ENCODE measurements at regions not wholly inside any gene's neighbourhood (a gene's known extent, or its start where the extent isn't known, plus 50 kb on each side); places are given as distances from the start of the nearest gene placed in this dataset.

DNA sequence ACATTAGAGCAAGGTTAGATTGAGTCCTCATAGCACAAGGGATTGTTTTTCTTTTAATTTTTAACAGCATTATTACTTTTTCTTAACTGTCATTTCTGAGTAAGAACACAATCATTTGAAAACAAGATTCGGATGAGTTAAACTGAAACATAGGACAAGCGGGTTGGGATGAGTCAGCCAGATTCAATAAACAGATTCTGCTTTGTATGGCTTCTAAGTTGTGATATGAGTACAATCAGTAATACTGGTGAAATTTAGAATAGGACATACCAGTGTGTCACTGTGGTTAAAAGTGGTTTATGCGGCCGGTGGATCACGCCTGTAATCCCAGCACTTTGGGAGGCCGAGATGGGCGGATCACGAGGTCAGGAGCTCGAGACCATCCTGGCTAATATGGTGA, 364.3 kb upstream of the CDH10 start (continued):
- no peak for TF ChIP-seq NR3C1 (CRISPR knock-in tag; conservative IDR thresholded peaks at IDR 0.05; ENCODE audit: low read depth)
- TF ChIP-seq, protein P1, sequence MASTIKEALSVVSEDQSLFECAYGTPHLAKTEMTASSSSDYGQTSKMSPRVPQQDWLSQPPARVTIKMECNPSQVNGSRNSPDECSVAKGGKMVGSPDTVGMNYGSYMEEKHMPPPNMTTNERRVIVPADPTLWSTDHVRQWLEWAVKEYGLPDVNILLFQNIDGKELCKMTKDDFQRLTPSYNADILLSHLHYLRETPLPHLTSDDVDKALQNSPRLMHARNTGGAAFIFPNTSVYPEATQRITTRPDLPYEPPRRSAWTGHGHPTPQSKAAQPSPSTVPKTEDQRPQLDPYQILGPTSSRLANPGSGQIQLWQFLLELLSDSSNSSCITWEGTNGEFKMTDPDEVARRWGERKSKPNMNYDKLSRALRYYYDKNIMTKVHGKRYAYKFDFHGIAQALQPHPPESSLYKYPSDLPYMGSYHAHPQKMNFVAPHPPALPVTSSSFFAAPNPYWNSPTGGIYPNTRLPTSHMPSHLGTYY (CRISPR knock-in tag; IDR thresholded peaks at IDR 0.05): no peak
- no peak for TF ChIP-seq OVOL2 (CRISPR knock-in tag; IDR thresholded peaks at IDR 0.05; ENCODE audit: borderline replicate concordance)
- TF ChIP-seq ZNF423 (CRISPR knock-in tag; IDR thresholded peaks at IDR 0.05): no peak
- TF ChIP-seq NR2C2 (CRISPR knock-in tag; IDR thresholded peaks at IDR 0.05): no peak
- TF ChIP-seq, protein P2, sequence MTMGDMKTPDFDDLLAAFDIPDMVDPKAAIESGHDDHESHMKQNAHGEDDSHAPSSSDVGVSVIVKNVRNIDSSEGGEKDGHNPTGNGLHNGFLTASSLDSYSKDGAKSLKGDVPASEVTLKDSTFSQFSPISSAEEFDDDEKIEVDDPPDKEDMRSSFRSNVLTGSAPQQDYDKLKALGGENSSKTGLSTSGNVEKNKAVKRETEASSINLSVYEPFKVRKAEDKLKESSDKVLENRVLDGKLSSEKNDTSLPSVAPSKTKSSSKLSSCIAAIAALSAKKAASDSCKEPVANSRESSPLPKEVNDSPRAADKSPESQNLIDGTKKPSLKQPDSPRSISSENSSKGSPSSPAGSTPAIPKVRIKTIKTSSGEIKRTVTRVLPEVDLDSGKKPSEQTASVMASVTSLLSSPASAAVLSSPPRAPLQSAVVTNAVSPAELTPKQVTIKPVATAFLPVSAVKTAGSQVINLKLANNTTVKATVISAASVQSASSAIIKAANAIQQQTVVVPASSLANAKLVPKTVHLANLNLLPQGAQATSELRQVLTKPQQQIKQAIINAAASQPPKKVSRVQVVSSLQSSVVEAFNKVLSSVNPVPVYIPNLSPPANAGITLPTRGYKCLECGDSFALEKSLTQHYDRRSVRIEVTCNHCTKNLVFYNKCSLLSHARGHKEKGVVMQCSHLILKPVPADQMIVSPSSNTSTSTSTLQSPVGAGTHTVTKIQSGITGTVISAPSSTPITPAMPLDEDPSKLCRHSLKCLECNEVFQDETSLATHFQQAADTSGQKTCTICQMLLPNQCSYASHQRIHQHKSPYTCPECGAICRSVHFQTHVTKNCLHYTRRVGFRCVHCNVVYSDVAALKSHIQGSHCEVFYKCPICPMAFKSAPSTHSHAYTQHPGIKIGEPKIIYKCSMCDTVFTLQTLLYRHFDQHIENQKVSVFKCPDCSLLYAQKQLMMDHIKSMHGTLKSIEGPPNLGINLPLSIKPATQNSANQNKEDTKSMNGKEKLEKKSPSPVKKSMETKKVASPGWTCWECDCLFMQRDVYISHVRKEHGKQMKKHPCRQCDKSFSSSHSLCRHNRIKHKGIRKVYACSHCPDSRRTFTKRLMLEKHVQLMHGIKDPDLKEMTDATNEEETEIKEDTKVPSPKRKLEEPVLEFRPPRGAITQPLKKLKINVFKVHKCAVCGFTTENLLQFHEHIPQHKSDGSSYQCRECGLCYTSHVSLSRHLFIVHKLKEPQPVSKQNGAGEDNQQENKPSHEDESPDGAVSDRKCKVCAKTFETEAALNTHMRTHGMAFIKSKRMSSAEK (CRISPR knock-in tag; IDR thresholded peaks at IDR 0.05; ENCODE audit: borderline replicate concordance): no peak

DNA sequence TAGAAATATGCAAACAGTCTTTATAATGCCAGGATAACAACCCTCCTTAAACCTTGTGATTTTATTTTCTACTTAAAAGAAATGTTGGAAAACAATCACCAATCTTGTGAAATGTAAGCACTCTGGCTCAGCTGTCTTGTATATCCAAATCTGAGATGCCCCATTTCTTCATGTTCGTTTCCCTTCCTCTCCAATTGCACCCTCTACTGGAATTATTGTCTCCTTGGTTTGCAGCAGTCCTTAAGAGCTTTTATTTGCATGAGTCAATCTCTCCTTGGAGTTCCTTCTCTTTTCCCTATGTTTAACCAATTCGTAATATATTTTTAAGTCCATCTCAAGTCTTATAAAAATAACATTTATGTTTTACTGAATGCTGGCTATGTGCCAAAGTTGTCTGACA, 362.0 kb upstream of the CDH10 start:
- H3K27ac Mint-ChIP-seq: no peak overlapping the region
- POLR2A ChIA-PET: no interaction called here
- no peak for TF ChIP-seq ZBTB21 (CRISPR knock-in tag; IDR thresholded peaks at IDR 0.05; ENCODE audit: borderline replicate concordance)
- TF ChIP-seq ZNF416 (CRISPR knock-in tag; IDR thresholded peaks at IDR 0.05): no peak
- TF ChIP-seq ELF4 (CRISPR knock-in tag; IDR thresholded peaks at IDR 0.05; ENCODE audit: low read depth): no peak
- TF ChIP-seq, protein P3, sequence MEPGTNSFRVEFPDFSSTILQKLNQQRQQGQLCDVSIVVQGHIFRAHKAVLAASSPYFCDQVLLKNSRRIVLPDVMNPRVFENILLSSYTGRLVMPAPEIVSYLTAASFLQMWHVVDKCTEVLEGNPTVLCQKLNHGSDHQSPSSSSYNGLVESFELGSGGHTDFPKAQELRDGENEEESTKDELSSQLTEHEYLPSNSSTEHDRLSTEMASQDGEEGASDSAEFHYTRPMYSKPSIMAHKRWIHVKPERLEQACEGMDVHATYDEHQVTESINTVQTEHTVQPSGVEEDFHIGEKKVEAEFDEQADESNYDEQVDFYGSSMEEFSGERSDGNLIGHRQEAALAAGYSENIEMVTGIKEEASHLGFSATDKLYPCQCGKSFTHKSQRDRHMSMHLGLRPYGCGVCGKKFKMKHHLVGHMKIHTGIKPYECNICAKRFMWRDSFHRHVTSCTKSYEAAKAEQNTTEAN (CRISPR knock-in tag; IDR thresholded peaks at IDR 0.05): no peak
- TF ChIP-seq, protein P4, sequence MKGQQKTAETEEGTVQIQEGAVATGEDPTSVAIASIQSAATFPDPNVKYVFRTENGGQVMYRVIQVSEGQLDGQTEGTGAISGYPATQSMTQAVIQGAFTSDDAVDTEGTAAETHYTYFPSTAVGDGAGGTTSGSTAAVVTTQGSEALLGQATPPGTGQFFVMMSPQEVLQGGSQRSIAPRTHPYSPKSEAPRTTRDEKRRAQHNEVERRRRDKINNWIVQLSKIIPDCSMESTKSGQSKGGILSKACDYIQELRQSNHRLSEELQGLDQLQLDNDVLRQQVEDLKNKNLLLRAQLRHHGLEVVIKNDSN (CRISPR knock-in tag; IDR thresholded peaks at IDR 0.05): no peak
- no peak for TF ChIP-seq ZNF138 (CRISPR knock-in tag; conservative IDR thresholded peaks at IDR 0.05)
- TF ChIP-seq ZNF317 (CRISPR knock-in tag; IDR thresholded peaks at IDR 0.05; ENCODE audit: borderline replicate concordance, low read depth): no peak
- no peak for TF ChIP-seq JUN (CRISPR knock-in tag; IDR thresholded peaks at IDR 0.05)

DNA sequence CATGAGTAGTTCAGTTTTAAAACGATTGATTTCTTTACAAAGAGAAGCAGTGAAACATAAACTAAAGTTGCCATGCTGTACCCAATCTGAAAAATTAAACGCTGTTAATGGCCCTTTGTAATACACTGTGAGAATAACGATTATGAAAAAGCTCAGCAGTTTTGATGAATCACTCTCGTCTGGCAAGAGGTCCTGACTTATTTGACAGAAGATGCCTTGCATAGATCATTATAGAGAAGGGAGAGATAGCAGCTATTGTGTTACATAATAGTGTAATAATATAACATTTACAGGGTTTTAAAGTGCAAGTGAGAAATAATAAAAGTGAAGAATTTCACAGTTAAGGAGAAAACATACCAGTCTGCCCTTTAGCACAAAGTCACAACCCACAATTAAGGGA, 361.5 kb upstream of the CDH10 start:
- no peaks in the 10 kb centered on the region for H3K27me3 Mint-ChIP-seq (ENCODE audit: low read depth)
- no peak overlapping the region for H3K4me3 Mint-ChIP-seq
- H3K4me1 Mint-ChIP-seq: peaks cover 5% of the 10 kb centered on the region; the same call in 1 of the 2 replicates
- CTCF ChIA-PET: interaction anchor here (0.8 to 1.6 kb wide), 6 partner anchors 13 to 798 kb away, joined by 3 to 11 read pairs (median 4); partner anchors contain the start of gene CDH10
- peaks cover 27% of the 10 kb centered on the region for H3K9me3 Mint-ChIP-seq
- no peak for ATAC-seq
- TF ChIP-seq, protein P5, sequence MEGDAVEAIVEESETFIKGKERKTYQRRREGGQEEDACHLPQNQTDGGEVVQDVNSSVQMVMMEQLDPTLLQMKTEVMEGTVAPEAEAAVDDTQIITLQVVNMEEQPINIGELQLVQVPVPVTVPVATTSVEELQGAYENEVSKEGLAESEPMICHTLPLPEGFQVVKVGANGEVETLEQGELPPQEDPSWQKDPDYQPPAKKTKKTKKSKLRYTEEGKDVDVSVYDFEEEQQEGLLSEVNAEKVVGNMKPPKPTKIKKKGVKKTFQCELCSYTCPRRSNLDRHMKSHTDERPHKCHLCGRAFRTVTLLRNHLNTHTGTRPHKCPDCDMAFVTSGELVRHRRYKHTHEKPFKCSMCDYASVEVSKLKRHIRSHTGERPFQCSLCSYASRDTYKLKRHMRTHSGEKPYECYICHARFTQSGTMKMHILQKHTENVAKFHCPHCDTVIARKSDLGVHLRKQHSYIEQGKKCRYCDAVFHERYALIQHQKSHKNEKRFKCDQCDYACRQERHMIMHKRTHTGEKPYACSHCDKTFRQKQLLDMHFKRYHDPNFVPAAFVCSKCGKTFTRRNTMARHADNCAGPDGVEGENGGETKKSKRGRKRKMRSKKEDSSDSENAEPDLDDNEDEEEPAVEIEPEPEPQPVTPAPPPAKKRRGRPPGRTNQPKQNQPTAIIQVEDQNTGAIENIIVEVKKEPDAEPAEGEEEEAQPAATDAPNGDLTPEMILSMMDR (IDR thresholded peaks at IDR 0.05): no peak
- TF ChIP-seq, protein P6, sequence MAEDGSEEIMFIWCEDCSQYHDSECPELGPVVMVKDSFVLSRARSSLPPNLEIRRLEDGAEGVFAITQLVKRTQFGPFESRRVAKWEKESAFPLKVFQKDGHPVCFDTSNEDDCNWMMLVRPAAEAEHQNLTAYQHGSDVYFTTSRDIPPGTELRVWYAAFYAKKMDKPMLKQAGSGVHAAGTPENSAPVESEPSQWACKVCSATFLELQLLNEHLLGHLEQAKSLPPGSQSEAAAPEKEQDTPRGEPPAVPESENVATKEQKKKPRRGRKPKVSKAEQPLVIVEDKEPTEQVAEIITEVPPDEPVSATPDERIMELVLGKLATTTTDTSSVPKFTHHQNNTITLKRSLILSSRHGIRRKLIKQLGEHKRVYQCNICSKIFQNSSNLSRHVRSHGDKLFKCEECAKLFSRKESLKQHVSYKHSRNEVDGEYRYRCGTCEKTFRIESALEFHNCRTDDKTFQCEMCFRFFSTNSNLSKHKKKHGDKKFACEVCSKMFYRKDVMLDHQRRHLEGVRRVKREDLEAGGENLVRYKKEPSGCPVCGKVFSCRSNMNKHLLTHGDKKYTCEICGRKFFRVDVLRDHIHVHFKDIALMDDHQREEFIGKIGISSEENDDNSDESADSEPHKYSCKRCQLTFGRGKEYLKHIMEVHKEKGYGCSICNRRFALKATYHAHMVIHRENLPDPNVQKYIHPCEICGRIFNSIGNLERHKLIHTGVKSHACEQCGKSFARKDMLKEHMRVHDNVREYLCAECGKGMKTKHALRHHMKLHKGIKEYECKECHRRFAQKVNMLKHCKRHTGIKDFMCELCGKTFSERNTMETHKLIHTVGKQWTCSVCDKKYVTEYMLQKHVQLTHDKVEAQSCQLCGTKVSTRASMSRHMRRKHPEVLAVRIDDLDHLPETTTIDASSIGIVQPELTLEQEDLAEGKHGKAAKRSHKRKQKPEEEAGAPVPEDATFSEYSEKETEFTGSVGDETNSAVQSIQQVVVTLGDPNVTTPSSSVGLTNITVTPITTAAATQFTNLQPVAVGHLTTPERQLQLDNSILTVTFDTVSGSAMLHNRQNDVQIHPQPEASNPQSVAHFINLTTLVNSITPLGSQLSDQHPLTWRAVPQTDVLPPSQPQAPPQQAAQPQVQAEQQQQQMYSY (CRISPR knock-in tag; IDR thresholded peaks at IDR 0.05): no peak
- POLR2A ChIA-PET: no interaction called here
- no peaks in the 10 kb centered on the region for H3K36me3 Mint-ChIP-seq
- DNase-seq (ENCODE audit: low spot score): no peak
- H3K27ac Mint-ChIP-seq: no peak overlapping the region

More for the DNA sequence above, 362.0 kb upstream of the CDH10 start:
- ATAC-seq: peak; percentile 71
- no peaks in the 10 kb centered on the region for H3K27me3 Mint-ChIP-seq (ENCODE audit: low read depth)
- peaks cover 5% of the 10 kb centered on the region; the same call in 1 of the 2 replicates for H3K4me1 Mint-ChIP-seq
- DNase-seq (ENCODE audit: low spot score): no peak
- no peak overlapping the region for H3K4me3 Mint-ChIP-seq
- H3K9me3 Mint-ChIP-seq: peaks cover 27% of the 10 kb centered on the region
- CTCF ChIA-PET: interaction anchor here (0.8 to 1.6 kb wide), 6 partner anchors 13 to 798 kb away, joined by 3 to 11 read pairs (median 4); partner anchors contain the start of gene CDH10
- H3K36me3 Mint-ChIP-seq: no peaks in the 10 kb centered on the region

Measured in WTC11 (cell line).